Panc1 (cell line): ENCODE measurements at regions not wholly inside any gene's neighbourhood (a gene's known extent, or its start where the extent isn't known, plus 50 kb on each side); places are given as distances from the start of the nearest gene placed in this dataset.

Experiments used
- ATAC-seq: fragments of 200-7000 bp; cut with Tn5 transposase; 2 replicates; pipeline ENCODE4 v1.9.1; 2020; ENCODE audit warnings: mild to moderate bottlenecking, moderate library complexity
- BruUV-seq: library from RNA; stranded (reverse); fragments of 400-500 nt; replicated peaks from 2 replicates; lab custom pipeline; 2021; lab: Mats Ljungman, UMichigan
- CTCF ChIA-PET: fragments of 300-600 bp; sonication (Branson Sonifier 250); formaldehyde crosslinking; loops from one replicate; lab custom pipeline; 2022; ENCODE audit warnings: antibody characterized with exemption; lab: Charles Lee
- POLR2A ChIA-PET: fragments of 300-600 bp; sonication (Branson Sonifier 250); formaldehyde crosslinking; loops from one replicate; lab custom pipeline; 2022; ENCODE audit warnings: antibody characterized with exemption; lab: Charles Lee
- DNase-seq: peaks from one replicate; pipeline ENCODE4 v3.0.0-alpha.2; 2010; ENCODE audit warnings: low read depth, low spot score
- H3K27ac ChIP-seq: 2 replicates; pipeline ENCODE4 v1.5.1; 2011; ENCODE audit warnings: mild to moderate bottlenecking, low read length, inconsistent platforms
- H3K27me3 ChIP-seq: fragments of 200-500 bp; sonication (Bioruptor generic); 2 replicates; pipeline ENCODE4 v1.6.0; 2014; ENCODE audit warnings: low read length, inconsistent platforms; ENCODE audit not compliant: control insufficient read depth, insufficient read depth
- H3K36me3 ChIP-seq: fragments of 200-500 bp; sonication (Bioruptor generic); 2 replicates; pipeline ENCODE4 v1.5.1; 2014; ENCODE audit warnings: inconsistent platforms, mild to moderate bottlenecking, low read length, moderate library complexity; ENCODE audit not compliant: control insufficient read depth, insufficient read depth
- H3K4me1 ChIP-seq: 2 replicates; pipeline ENCODE4 v1.5.1; 2011; ENCODE audit warnings: inconsistent platforms, mild to moderate bottlenecking, low read length, moderate library complexity; ENCODE audit not compliant: control insufficient read depth, insufficient read depth
- H3K4me3 ChIP-seq, 2 experiments: 2 replicates each; pipeline ENCODE4 v1.5.1; 2011 to 2012; ENCODE audit warnings: low read depth in 2 of 2, low read length in 2 of 2, mild to moderate bottlenecking in 2 of 2, inconsistent platforms in 1 of 2, moderate library complexity in 1 of 2
- H3K9me3 ChIP-seq: fragments of 200-500 bp; sonication (Bioruptor generic); 2 replicates; pipeline ENCODE4 v1.5.1; 2014; ENCODE audit warnings: low read depth, mild to moderate bottlenecking, inconsistent platforms, low read length, moderate library complexity; ENCODE audit not compliant: control insufficient read depth, insufficient read depth
- POLR2AphosphoS5 ChIP-seq: IDR thresholded peaks from 2 replicates; pipeline ENCODE4 v1.6.1; 2012; ENCODE audit warnings: mild to moderate bottlenecking, low read depth, low read length, moderate library complexity
- SIN3A ChIP-seq: IDR thresholded peaks from 2 replicates; pipeline ENCODE4 v1.6.1; 2012; ENCODE audit warnings: low read depth, mild to moderate bottlenecking, low read length, moderate library complexity, borderline replicate concordance; ENCODE audit not compliant: insufficient read depth
- TCF7L2 ChIP-seq: IDR thresholded peaks from 2 replicates; pipeline ENCODE4 v1.6.1; 2011; ENCODE audit warnings: mild to moderate bottlenecking, low read depth, low read length, inconsistent platforms
- in situ Hi-C: cut with HindIII; loops from 2 replicates; pipeline ENCODE4 v1.10.0; 2016; ENCODE audit warnings: low sequenced_read_pairs, low pct_unique_long_range_greater_than_20kb
- intact Hi-C: fragments of 100-400 bp; cut with micrococcal nuclease; formaldehyde crosslinking; loops from one replicate; pipeline ENCODE4 v1.10.0; 2022; ENCODE audit not compliant: unreplicated experiment
- TF ChIP-seq, protein P1 (sequence below), 2 experiments: IDR thresholded peaks; 2 replicates each; pipeline ENCODE4 v1.6.1; 2011 to 2012; ENCODE audit warnings: low read depth in 2 of 2, control low read depth in 1 of 2, low read length in 1 of 2, mild to moderate bottlenecking in 1 of 2, moderate library complexity in 1 of 2; ENCODE audit not compliant: insufficient read depth in 1 of 2
- TF ChIP-seq, protein P2 (sequence below): fragments of 450-650 bp; IDR thresholded peaks from 2 replicates; pipeline ENCODE4 v1.5.1; 2017; ENCODE audit warnings: mild to moderate bottlenecking

DNA sequence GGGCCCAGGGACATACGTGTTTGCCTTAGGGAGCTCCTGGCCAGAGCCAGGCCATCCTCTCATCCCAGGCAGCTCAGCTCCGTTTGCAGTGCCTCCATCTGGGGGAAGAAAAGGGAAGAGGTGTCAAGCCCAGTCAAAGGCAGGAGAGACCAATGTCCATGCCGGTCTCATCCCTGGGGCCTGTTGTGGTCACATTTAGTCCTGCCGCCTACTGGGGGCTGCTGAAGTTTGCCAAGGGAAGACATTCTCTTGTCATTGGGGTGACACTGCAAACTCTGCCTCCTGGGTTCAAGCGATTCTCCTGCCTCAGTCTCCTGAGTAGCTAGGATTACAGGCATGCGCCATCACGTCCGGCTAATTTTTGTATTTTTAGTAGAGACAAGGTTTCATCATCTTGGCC is 195.2 kb downstream of the UQCRFS1 start:
- Histone ChIP-seq H3K36me3 (no peaks in the 10 kb centered on the region), H3K4me3 (no peak overlapping the region), H3K27me3 (peaks cover 4% of the 10 kb centered on the region; the same call in 1 of the 2 replicates), H3K27ac (no peak overlapping the region), H3K9me3 (no peaks in the 10 kb centered on the region), H3K4me1 (no peaks in the 10 kb centered on the region)
- no TSS peak for BruUV-seq
- DNase-seq (no peak), ATAC-seq (no peak)
- CTCF ChIA-PET = no interaction called here
- POLR2A ChIA-PET = no interaction called here
- TF ChIP-seq POLR2AphosphoS5 = no peak
- in situ Hi-C loops (no loop called here), intact Hi-C loops (no loop called here)

DNA sequence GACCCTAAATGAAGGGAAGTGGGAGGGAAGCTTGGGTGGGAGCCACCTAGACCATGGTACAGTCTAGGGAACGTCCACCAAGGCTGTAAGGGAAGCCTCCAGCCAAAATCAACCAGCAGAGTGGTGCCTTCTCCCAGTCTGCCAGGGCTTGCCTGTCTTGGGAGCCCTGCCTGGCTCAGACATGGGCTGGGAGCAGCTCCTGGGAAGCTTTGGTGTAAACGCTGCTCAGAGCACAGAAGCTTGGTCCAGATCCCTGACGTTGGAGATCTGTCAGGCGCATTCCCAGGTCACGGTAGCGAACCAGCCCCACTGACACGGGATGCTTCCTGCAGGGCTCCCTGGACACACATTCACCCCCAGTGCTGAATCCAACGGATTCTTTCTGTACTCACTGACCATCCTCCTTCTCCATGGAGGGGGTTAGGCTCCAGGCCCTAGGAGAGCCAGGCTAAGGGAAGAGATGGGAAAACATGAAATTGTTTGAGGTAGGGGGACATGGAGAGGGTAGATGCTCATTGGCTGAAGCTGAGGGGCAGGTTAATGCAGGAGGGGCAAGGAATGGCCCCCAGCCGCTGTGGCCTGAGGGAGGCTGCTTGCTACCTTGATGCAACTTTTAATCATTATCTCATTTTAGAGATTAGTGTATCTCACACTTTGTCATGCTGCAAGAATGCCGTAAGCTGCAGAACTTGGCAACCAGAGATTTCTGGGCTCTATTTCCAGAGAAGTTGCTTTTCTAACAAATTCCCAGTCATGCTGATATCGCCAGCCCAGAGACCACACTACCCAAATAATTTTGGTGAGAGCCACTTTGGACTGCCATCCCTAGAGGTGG is 195.8 kb downstream of the UQCRFS1 start:
- no peak overlapping the region for H3K27ac ChIP-seq
- in situ Hi-C loops (no loop called here), intact Hi-C loops (no loop called here)
- CTCF ChIA-PET = interaction anchor here (0.7 kb wide), 1 partner anchor 43 kb away, joined by 8 read pairs; no protein-coding TSS in a partner anchor
- no peak for ATAC-seq
- POLR2A ChIA-PET = no interaction called here
- H3K27me3 ChIP-seq = peaks cover 4% of the 10 kb centered on the region; the same call in 1 of the 2 replicates
- no peak overlapping the region for H3K4me3 ChIP-seq
- no peaks in the 10 kb centered on the region for H3K4me1 ChIP-seq
- no peaks in the 10 kb centered on the region for H3K9me3 ChIP-seq
- DNase-seq = no peak
- TF ChIP-seq, protein P1, sequence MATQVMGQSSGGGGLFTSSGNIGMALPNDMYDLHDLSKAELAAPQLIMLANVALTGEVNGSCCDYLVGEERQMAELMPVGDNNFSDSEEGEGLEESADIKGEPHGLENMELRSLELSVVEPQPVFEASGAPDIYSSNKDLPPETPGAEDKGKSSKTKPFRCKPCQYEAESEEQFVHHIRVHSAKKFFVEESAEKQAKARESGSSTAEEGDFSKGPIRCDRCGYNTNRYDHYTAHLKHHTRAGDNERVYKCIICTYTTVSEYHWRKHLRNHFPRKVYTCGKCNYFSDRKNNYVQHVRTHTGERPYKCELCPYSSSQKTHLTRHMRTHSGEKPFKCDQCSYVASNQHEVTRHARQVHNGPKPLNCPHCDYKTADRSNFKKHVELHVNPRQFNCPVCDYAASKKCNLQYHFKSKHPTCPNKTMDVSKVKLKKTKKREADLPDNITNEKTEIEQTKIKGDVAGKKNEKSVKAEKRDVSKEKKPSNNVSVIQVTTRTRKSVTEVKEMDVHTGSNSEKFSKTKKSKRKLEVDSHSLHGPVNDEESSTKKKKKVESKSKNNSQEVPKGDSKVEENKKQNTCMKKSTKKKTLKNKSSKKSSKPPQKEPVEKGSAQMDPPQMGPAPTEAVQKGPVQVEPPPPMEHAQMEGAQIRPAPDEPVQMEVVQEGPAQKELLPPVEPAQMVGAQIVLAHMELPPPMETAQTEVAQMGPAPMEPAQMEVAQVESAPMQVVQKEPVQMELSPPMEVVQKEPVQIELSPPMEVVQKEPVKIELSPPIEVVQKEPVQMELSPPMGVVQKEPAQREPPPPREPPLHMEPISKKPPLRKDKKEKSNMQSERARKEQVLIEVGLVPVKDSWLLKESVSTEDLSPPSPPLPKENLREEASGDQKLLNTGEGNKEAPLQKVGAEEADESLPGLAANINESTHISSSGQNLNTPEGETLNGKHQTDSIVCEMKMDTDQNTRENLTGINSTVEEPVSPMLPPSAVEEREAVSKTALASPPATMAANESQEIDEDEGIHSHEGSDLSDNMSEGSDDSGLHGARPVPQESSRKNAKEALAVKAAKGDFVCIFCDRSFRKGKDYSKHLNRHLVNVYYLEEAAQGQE (IDR thresholded peaks at IDR 0.05; ENCODE audit: insufficient read depth in 1 of 2, low read depth in 2 of 2, low read length in 1 of 2) = no peak
- TF ChIP-seq SIN3A (no peak), POLR2AphosphoS5 (no peak), TCF7L2 (no peak)
- TF ChIP-seq, protein P2, sequence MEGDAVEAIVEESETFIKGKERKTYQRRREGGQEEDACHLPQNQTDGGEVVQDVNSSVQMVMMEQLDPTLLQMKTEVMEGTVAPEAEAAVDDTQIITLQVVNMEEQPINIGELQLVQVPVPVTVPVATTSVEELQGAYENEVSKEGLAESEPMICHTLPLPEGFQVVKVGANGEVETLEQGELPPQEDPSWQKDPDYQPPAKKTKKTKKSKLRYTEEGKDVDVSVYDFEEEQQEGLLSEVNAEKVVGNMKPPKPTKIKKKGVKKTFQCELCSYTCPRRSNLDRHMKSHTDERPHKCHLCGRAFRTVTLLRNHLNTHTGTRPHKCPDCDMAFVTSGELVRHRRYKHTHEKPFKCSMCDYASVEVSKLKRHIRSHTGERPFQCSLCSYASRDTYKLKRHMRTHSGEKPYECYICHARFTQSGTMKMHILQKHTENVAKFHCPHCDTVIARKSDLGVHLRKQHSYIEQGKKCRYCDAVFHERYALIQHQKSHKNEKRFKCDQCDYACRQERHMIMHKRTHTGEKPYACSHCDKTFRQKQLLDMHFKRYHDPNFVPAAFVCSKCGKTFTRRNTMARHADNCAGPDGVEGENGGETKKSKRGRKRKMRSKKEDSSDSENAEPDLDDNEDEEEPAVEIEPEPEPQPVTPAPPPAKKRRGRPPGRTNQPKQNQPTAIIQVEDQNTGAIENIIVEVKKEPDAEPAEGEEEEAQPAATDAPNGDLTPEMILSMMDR = no peak
- BruUV-seq = no TSS peak
- no peaks in the 10 kb centered on the region for H3K36me3 ChIP-seq

DNA sequence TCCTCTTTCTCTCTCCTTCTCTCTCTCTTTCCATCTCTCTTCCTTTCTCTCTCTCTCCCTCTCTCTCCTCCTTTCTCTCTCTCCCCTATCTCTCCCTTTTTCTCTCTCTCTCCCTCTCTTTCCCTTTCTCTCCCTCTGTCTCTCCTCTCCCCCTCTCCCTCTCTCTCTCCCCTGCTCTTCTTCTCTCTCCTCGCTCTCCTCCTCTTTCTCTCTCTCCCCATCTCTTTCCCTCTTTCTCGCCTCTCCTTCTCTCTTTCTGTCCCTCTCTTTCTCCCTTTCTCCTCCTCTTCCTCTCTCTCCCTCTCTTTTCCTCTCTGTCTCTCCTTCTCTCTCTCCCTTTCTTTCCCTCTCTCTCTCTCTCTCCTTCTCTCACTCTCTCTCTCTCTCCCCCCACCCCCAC is 196.6 kb downstream of the UQCRFS1 start:
- no peak overlapping the region for H3K4me3 ChIP-seq
- ChIA-PET CTCF (interaction anchor here (0.7 kb wide), 1 partner anchor 42 kb away, joined by 8 read pairs; no protein-coding TSS in a partner anchor), POLR2A (no interaction called here)
- no peaks in the 10 kb centered on the region for H3K4me1 ChIP-seq
- no peak for TF ChIP-seq SIN3A
- no peak for TF ChIP-seq POLR2AphosphoS5
- TF ChIP-seq, protein P1 (IDR thresholded peaks at IDR 0.05; ENCODE audit: insufficient read depth in 1 of 2, low read depth in 2 of 2, low read length in 1 of 2) = no peak
- TF ChIP-seq, protein P2 = no peak
- no peak for TF ChIP-seq TCF7L2
- no peaks in the 10 kb centered on the region for H3K9me3 ChIP-seq
- no TSS peak for BruUV-seq
- intact Hi-C loops (no loop called here), in situ Hi-C loops (no loop called here)
- no peak for ATAC-seq
- H3K36me3 ChIP-seq = no peaks in the 10 kb centered on the region
- no peak for DNase-seq
- no peak overlapping the region for H3K27ac ChIP-seq
- peaks cover 7% of the 10 kb centered on the region for H3K27me3 ChIP-seq
